Left ventricle myocardium inferior (tissue), 1 donor: ENCODE measurements at regions not wholly inside any gene's neighbourhood (a gene's known extent, or its start where the extent isn't known, plus 50 kb on each side); places are given as distances from the start of the nearest gene placed in this dataset.

Source experiments
- DNase-seq: peaks from one replicate; pipeline ENCODE4 v3.0.0-alpha.2; 2020
- H3K27ac ChIP-seq: fragments of 200-600 bp; replicated peaks from 2 replicates; pipeline ENCODE4 v1.8.0; 2021
- H3K27me3 ChIP-seq: fragments of 200-600 bp; 2 replicates; pipeline ENCODE4 v1.8.0; 2021; ENCODE audit warnings: low read depth
- H3K36me3 ChIP-seq: fragments of 200-600 bp; 2 replicates; pipeline ENCODE4 v1.8.0; 2021
- H3K4me1 ChIP-seq: fragments of 200-600 bp; 2 replicates; pipeline ENCODE4 v1.8.0; 2021
- H3K4me3 ChIP-seq: fragments of 200-600 bp; 2 replicates; pipeline ENCODE4 v1.8.0; 2021; ENCODE audit warnings: mild to moderate bottlenecking, moderate library complexity
- H3K9me3 ChIP-seq: fragments of 200-600 bp; replicated peaks from 2 replicates; pipeline ENCODE4 v1.8.0; 2021
- intact Hi-C: fragments of 100-400 bp; cut with micrococcal nuclease; formaldehyde crosslinking; loops from one replicate; pipeline ENCODE4 v1.11.0; 2022
- TF ChIP-seq, protein P1 (sequence below): fragments of 200-600 bp; IDR thresholded peaks from 2 replicates; pipeline ENCODE4 v1.8.0; 2021; ENCODE audit warnings: antibody characterized with exemption, mild to moderate bottlenecking, borderline replicate concordance
- donor health status: DM: no; HTN: yes; CAD: no; lungs with severe emphysema.

DNA sequence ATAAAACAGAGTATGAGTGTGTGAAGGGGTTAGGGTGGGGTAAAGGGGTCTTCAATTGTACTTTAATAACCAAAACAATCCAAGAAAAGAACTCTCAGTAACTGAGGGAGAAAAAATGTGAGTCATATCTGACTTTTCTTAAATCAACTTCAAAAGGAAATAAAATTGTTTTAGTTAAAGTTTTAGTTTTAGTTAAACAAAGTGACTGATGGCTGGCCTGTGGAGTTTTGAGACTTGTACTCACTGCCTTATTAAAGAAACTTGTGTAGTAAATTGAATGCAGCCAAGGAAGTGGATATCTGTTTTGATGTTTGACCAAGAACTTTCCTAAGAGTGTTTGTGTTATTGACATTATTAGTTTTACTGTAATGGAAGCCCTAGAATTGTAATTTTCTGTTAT, 2032.6 kb downstream of the MAT2B start:
- no peak overlapping the region for H3K27ac ChIP-seq
- no peaks in the 10 kb centered on the region for H3K36me3 ChIP-seq
- TF ChIP-seq, protein P1, sequence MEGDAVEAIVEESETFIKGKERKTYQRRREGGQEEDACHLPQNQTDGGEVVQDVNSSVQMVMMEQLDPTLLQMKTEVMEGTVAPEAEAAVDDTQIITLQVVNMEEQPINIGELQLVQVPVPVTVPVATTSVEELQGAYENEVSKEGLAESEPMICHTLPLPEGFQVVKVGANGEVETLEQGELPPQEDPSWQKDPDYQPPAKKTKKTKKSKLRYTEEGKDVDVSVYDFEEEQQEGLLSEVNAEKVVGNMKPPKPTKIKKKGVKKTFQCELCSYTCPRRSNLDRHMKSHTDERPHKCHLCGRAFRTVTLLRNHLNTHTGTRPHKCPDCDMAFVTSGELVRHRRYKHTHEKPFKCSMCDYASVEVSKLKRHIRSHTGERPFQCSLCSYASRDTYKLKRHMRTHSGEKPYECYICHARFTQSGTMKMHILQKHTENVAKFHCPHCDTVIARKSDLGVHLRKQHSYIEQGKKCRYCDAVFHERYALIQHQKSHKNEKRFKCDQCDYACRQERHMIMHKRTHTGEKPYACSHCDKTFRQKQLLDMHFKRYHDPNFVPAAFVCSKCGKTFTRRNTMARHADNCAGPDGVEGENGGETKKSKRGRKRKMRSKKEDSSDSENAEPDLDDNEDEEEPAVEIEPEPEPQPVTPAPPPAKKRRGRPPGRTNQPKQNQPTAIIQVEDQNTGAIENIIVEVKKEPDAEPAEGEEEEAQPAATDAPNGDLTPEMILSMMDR = no peak
- peaks cover 21% of the 10 kb centered on the region for H3K9me3 ChIP-seq
- intact Hi-C loops = no loop called here
- H3K27me3 ChIP-seq = no peaks in the 10 kb centered on the region
- H3K4me1 ChIP-seq = no peaks in the 10 kb centered on the region
- DNase-seq = no peak
- H3K4me3 ChIP-seq = no peak overlapping the region

DNA sequence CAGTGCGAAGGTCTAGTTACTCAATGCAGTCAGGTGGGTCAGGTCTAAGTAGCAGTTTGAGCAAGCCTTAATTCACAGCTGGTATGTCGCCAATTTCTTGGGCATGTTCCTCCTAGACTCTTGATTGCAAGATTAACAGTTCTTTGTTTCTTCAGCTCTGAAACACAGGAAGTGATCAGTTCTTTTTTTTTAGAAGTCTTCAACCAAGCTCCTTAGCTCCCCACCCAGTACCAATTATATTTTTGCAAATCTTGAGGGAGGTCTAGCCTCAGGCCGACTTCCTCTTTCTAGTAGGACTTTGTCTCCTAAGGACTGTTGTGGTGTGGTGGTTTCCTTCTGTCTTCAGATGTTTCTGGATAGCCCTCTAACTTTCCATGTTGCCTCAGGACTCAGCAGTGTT, 2054.2 kb downstream of the MAT2B start:
- Histone ChIP-seq H3K27me3 (no peaks in the 10 kb centered on the region), H3K4me1 (no peaks in the 10 kb centered on the region), H3K27ac (no peak overlapping the region), H3K9me3 (peaks cover 3% of the 10 kb centered on the region), H3K4me3 (no peak overlapping the region), H3K36me3 (no peaks in the 10 kb centered on the region)
- intact Hi-C loops = no loop called here
- no peak for DNase-seq
- TF ChIP-seq, protein P1 = no peak

DNA sequence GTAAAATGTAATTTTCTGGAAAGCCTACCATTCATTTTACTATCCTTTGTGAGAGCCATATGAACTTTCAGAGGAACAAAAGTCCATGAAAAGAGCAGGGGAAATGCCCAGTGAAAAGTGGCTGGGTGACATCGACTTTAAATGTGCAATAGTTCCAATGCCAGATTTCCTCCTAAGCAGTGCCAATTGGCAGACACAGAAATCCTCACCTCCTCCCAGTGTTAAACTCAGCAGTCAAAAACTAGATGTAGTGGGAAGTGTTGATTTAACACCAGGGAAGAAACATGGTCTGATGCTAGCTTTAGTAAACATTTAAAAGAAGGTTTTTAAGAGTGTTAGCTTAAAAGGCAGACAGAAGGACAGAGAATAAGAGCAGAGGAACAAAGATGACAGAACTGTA, 2055.2 kb downstream of the MAT2B start:
- no peaks in the 10 kb centered on the region for H3K4me1 ChIP-seq
- intact Hi-C loops = no loop called here
- TF ChIP-seq, protein P1 = no peak
- no peak for DNase-seq
- no peaks in the 10 kb centered on the region for H3K36me3 ChIP-seq
- no peaks in the 10 kb centered on the region for H3K27me3 ChIP-seq
- H3K27ac ChIP-seq = no peak overlapping the region
- H3K9me3 ChIP-seq = no peaks in the 10 kb centered on the region
- no peak overlapping the region for H3K4me3 ChIP-seq

DNA sequence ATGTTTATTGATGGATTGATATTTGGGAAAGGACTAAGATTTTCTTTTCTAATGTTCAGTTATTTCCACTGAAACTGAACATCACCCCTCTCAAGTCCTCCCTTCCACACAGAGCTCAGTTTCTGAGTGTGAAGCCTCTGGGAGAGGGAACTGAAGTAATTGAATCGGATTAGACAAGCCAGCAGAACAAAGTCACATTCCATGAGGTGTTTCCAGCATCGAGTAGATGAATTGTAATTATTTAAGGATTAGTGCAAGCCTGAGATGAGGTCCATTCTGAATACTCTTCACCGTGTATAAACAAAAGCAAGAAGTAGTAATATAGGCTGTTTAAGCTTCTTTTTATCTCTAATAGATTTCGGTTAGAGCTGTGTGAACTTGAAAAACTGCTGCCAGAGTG, 2060.5 kb downstream of the MAT2B start:
- Histone ChIP-seq H3K9me3 (no peaks in the 10 kb centered on the region), H3K27me3 (no peaks in the 10 kb centered on the region), H3K27ac (no peak overlapping the region), H3K4me1 (no peaks in the 10 kb centered on the region), H3K4me3 (no peak overlapping the region), H3K36me3 (no peaks in the 10 kb centered on the region)
- intact Hi-C loops = no loop called here
- TF ChIP-seq, protein P1 = no peak
- DNase-seq = no peak

DNA sequence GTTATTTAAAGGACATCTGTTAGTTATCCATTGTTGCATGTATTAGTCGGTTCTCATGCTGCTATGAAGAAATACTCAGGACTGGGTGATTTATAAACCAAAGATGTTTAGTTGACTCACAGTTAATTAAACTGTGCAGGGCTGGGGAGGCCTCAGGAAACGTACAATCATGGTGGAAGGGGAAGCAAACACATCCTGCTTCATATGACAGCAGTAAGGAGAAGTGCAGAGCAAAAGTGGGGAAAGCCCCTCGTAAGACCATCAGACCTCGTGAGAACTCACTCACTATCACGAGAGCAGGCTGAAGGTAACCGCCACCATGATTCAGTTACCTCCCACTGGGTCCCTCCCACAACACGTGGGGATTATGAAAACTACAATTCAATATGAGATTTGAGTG, 2064.1 kb downstream of the MAT2B start:
- intact Hi-C loops = no loop called here
- Histone ChIP-seq H3K27me3 (no peaks in the 10 kb centered on the region), H3K27ac (no peak overlapping the region), H3K9me3 (peaks cover 12% of the 10 kb centered on the region), H3K36me3 (no peaks in the 10 kb centered on the region), H3K4me1 (no peaks in the 10 kb centered on the region), H3K4me3 (no peak overlapping the region)
- TF ChIP-seq, protein P1 = no peak
- DNase-seq = no peak

DNA sequence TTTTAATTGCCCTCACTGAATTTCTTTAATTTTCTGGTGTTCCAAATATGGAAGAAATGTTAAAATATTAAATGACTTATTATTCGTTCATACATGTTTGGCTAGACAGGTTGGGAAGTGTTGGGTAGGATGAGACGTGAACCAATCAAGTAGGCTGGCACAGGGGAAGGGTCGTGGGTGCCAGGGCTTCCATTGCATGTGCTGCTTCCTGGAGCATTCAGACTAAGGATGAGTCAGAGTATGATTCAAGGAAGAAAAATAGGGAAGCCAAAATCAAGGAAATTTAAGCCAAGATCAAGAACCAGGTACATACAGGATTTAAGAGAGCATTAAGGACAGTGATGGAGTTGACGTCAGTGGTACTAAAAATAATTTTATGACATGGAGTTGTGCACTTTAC, 2068.0 kb downstream of the MAT2B start:
- no peak for DNase-seq
- H3K27ac ChIP-seq = no peak overlapping the region
- H3K4me3 ChIP-seq = no peak overlapping the region
- H3K36me3 ChIP-seq = no peaks in the 10 kb centered on the region
- intact Hi-C loops = no loop called here
- no peaks in the 10 kb centered on the region for H3K27me3 ChIP-seq
- H3K9me3 ChIP-seq = peaks cover 12% of the 10 kb centered on the region
- H3K4me1 ChIP-seq = no peaks in the 10 kb centered on the region
- TF ChIP-seq, protein P1 = no peak
